Omental fat pad (tissue), 3 donors: ENCODE measurements at regions not wholly inside any gene's neighbourhood (a gene's known extent, or its start where the extent isn't known, plus 50 kb on each side); places are given as distances from the start of the nearest gene placed in this dataset.

Source experiments
- ATAC-seq: fragments of 150-250 bp; one replicate; pipeline ENCODE4 v1.9.1; 2016; ENCODE audit warnings: mild to moderate bottlenecking, moderate library complexity; ENCODE audit not compliant: low FRiP score
- DNase-seq: peaks from one replicate; pipeline ENCODE4 v3.0.0-alpha.2; 2019; ENCODE audit warnings: low spot score
- CTCF ChIP-seq, 3 donors: fragments of 450-650 bp; IDR thresholded peaks; one replicate each; pipeline ENCODE4 v1.5.1; 2016 to 2017; ENCODE audit warnings: antibody characterized with exemption in 3 of 3, mild to moderate bottlenecking in 3 of 3, moderate library complexity in 2 of 3

- TF ChIP-seq CTCF (IDR thresholded peaks at IDR 0.05) = no peak
- ATAC-seq (no peak), DNase-seq (no peak)
Observed at GRCh38 chr13:74322562-74322961, 188.4 kb upstream of the KLF12 start.

GRCh38 chr13:74320282-74320681 lies 186.1 kb upstream of the KLF12 start:
- DNase-seq (no peak), ATAC-seq (no peak)
- TF ChIP-seq CTCF (IDR thresholded peaks at IDR 0.05) = no peak

- no peak for ATAC-seq
- no peak for TF ChIP-seq CTCF (IDR thresholded peaks at IDR 0.05)
- no peak for DNase-seq
Observed at GRCh38 chr13:74316547-74316946, 182.3 kb upstream of the KLF12 start.

GRCh38 chr13:74306496-74306895 lies 172.3 kb upstream of the KLF12 start:
- no peak for DNase-seq
- no peak for ATAC-seq
- no peak for TF ChIP-seq CTCF (IDR thresholded peaks at IDR 0.05)

- TF ChIP-seq CTCF (IDR thresholded peaks at IDR 0.05) = no peak
- no peak for ATAC-seq
Observed at GRCh38 chr13:74305876-74306275, 171.7 kb upstream of the KLF12 start.

GRCh38 chr13:74301258-74301935 lies 167.2 kb upstream of the KLF12 start:
- no peak for DNase-seq
- TF ChIP-seq CTCF (IDR thresholded peaks at IDR 0.05) = no peak
- no peak for ATAC-seq

More at GRCh38 chr13:74305876-74306275, 171.7 kb upstream of the KLF12 start:
- no peak for DNase-seq

- TF ChIP-seq CTCF (IDR thresholded peaks at IDR 0.05) = no peak
- no peak for DNase-seq
- ATAC-seq = no peak
Observed at GRCh38 chr13:74300162-74300561, 166.0 kb upstream of the KLF12 start.
